ENCODE measurements at regions not wholly inside any gene's neighbourhood (a gene's known extent, or its start where the extent isn't known, plus 50 kb on each side); places are given as distances from the start of the nearest gene placed in this dataset.
"Not testable (repeated sequence)": the region's sequence is repeated elsewhere in the genome, so short reads cannot be mapped to it uniquely, and the experiment has no call there.

DNA sequence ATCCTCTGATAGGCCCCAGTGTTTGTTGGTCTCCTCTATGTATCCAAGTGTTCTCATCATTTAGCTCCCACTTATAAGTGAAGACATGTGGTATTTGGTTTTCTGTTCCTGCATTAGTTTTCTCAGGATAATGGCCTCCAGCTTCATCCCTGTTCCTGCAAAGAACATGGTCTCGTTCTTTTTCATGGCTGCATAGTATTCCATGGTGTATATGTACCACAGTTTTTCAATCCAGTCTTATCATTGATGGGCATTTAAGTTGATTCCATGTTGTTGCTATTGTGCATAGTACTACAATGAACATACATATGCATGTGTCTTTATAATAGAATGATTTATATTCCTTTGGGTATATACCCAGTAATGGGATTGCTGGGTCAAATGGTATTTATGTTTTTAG lies 406.9 kb downstream of the UTRN start:
- not testable (repeated sequence) for TF ChIP-seq POLR2AphosphoS5, POLR2A (IDR thresholded peaks at IDR 0.05)
- TF ChIP-seq, protein P1, sequence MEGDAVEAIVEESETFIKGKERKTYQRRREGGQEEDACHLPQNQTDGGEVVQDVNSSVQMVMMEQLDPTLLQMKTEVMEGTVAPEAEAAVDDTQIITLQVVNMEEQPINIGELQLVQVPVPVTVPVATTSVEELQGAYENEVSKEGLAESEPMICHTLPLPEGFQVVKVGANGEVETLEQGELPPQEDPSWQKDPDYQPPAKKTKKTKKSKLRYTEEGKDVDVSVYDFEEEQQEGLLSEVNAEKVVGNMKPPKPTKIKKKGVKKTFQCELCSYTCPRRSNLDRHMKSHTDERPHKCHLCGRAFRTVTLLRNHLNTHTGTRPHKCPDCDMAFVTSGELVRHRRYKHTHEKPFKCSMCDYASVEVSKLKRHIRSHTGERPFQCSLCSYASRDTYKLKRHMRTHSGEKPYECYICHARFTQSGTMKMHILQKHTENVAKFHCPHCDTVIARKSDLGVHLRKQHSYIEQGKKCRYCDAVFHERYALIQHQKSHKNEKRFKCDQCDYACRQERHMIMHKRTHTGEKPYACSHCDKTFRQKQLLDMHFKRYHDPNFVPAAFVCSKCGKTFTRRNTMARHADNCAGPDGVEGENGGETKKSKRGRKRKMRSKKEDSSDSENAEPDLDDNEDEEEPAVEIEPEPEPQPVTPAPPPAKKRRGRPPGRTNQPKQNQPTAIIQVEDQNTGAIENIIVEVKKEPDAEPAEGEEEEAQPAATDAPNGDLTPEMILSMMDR (IDR thresholded peaks at IDR 0.05), result not testable (repeated sequence)

All from suprapubic skin (tissue), 4 donors.